ENCODE measurements at regions not wholly inside any gene's neighbourhood (a gene's known extent, or its start where the extent isn't known, plus 50 kb on each side); places are given as distances from the start of the nearest gene placed in this dataset.
"Not testable (repeated sequence)": the region's sequence is repeated elsewhere in the genome, so short reads cannot be mapped to it uniquely, and the experiment has no call there.

GRCh38 chr15:85264614-85265190, 115.7 kb upstream of the AKAP13 start:
- H3K4me1 ChIP-seq (ENCODE audit: control insufficient read depth in 5 of 5, insufficient read depth in 5 of 5, low read length in 5 of 5); H3K27me3 ChIP-seq (ENCODE audit: control insufficient read depth in 5 of 5, insufficient read depth in 4 of 5, low read length in 5 of 5); H3K9me3 ChIP-seq (ENCODE audit: control insufficient read depth in 5 of 5, low read length in 5 of 5); H3K27ac ChIP-seq (ENCODE audit: low read depth, low read length); H3K4me3 ChIP-seq (ENCODE audit: low read depth in 1 of 5, low read length in 5 of 5); H3K36me3 ChIP-seq (ENCODE audit: control insufficient read depth in 5 of 5, insufficient read depth in 5 of 5, low read length in 5 of 5); H3K9ac ChIP-seq (ENCODE audit: low read length in 5 of 5): not testable (repeated sequence)

- not testable (repeated sequence) for H3K27ac ChIP-seq (ENCODE audit: low read depth, low read length); H3K27me3 ChIP-seq (ENCODE audit: control insufficient read depth in 5 of 5, insufficient read depth in 4 of 5, low read length in 5 of 5); H3K4me3 ChIP-seq (ENCODE audit: low read depth in 1 of 5, low read length in 5 of 5); H3K9me3 ChIP-seq (ENCODE audit: control insufficient read depth in 5 of 5, low read length in 5 of 5); H3K9ac ChIP-seq (ENCODE audit: low read length in 5 of 5); H3K36me3 ChIP-seq (ENCODE audit: control insufficient read depth in 5 of 5, insufficient read depth in 5 of 5, low read length in 5 of 5); H3K4me1 ChIP-seq (ENCODE audit: control insufficient read depth in 5 of 5, insufficient read depth in 5 of 5, low read length in 5 of 5)
These were observed 113.1 kb upstream of the AKAP13 start for GRCh38 chr15:85267158-85267857.

GRCh38 chr15:85274315-85275050, 105.9 kb upstream of the AKAP13 start:
- Histone ChIP-seq H3K9ac (ENCODE audit: low read length in 5 of 5) (no peak overlapping the region), H3K27ac (ENCODE audit: low read depth, low read length) (no peak overlapping the region), H3K4me3 (ENCODE audit: low read depth in 1 of 5, low read length in 5 of 5) (no peak overlapping the region), H3K36me3 (ENCODE audit: control insufficient read depth in 5 of 5, insufficient read depth in 5 of 5, low read length in 5 of 5) (no peaks in the 10 kb centered on the region), H3K9me3 (ENCODE audit: control insufficient read depth in 5 of 5, low read length in 5 of 5) (no peaks in the 10 kb centered on the region), H3K4me1 (ENCODE audit: control insufficient read depth in 5 of 5, insufficient read depth in 5 of 5, low read length in 5 of 5) (no peaks in the 10 kb centered on the region), H3K27me3 (ENCODE audit: control insufficient read depth in 5 of 5, insufficient read depth in 4 of 5, low read length in 5 of 5) (no peaks in the 10 kb centered on the region)

GRCh38 chr15:85276508-85276907, 103.9 kb upstream of the AKAP13 start:
- no peaks in the 10 kb centered on the region for H3K9me3 ChIP-seq (ENCODE audit: control insufficient read depth in 5 of 5, low read length in 5 of 5)
- H3K27me3 ChIP-seq (ENCODE audit: control insufficient read depth in 5 of 5, insufficient read depth in 4 of 5, low read length in 5 of 5) = no peaks in the 10 kb centered on the region
- H3K9ac ChIP-seq (ENCODE audit: low read length in 5 of 5) = no peak overlapping the region
- H3K4me3 ChIP-seq (ENCODE audit: low read depth in 1 of 5, low read length in 5 of 5) = no peak overlapping the region
- no peaks in the 10 kb centered on the region for H3K4me1 ChIP-seq (ENCODE audit: control insufficient read depth in 5 of 5, insufficient read depth in 5 of 5, low read length in 5 of 5)
- H3K27ac ChIP-seq (ENCODE audit: low read depth, low read length) = no peak overlapping the region
- H3K36me3 ChIP-seq (ENCODE audit: control insufficient read depth in 5 of 5, insufficient read depth in 5 of 5, low read length in 5 of 5) = no peaks in the 10 kb centered on the region

- Histone ChIP-seq H3K4me1 (ENCODE audit: control insufficient read depth in 5 of 5, insufficient read depth in 5 of 5, low read length in 5 of 5) (no peaks in the 10 kb centered on the region), H3K27ac (ENCODE audit: low read depth, low read length) (no peak overlapping the region), H3K9me3 (ENCODE audit: control insufficient read depth in 5 of 5, low read length in 5 of 5) (no peaks in the 10 kb centered on the region), H3K36me3 (ENCODE audit: control insufficient read depth in 5 of 5, insufficient read depth in 5 of 5, low read length in 5 of 5) (no peaks in the 10 kb centered on the region), H3K9ac (ENCODE audit: low read length in 5 of 5) (no peak overlapping the region), H3K27me3 (ENCODE audit: control insufficient read depth in 5 of 5, insufficient read depth in 4 of 5, low read length in 5 of 5) (no peaks in the 10 kb centered on the region), H3K4me3 (ENCODE audit: low read depth in 1 of 5, low read length in 5 of 5) (no peak overlapping the region)
These were observed 103.5 kb upstream of the AKAP13 start for GRCh38 chr15:85276921-85277320.

- Histone ChIP-seq H3K9ac (ENCODE audit: low read length in 5 of 5) (no peak overlapping the region), H3K4me1 (ENCODE audit: control insufficient read depth in 5 of 5, insufficient read depth in 5 of 5, low read length in 5 of 5) (no peaks in the 10 kb centered on the region), H3K27ac (ENCODE audit: low read depth, low read length) (no peak overlapping the region), H3K36me3 (ENCODE audit: control insufficient read depth in 5 of 5, insufficient read depth in 5 of 5, low read length in 5 of 5) (no peaks in the 10 kb centered on the region), H3K27me3 (ENCODE audit: control insufficient read depth in 5 of 5, insufficient read depth in 4 of 5, low read length in 5 of 5) (no peaks in the 10 kb centered on the region), H3K4me3 (ENCODE audit: low read depth in 1 of 5, low read length in 5 of 5) (no peak overlapping the region), H3K9me3 (ENCODE audit: control insufficient read depth in 5 of 5, low read length in 5 of 5) (no peaks in the 10 kb centered on the region)
These were observed 102.5 kb upstream of the AKAP13 start for GRCh38 chr15:85277847-85278370.

- Histone ChIP-seq H3K27ac (ENCODE audit: low read depth, low read length) (no peak overlapping the region), H3K9me3 (ENCODE audit: control insufficient read depth in 5 of 5, low read length in 5 of 5) (no peaks in the 10 kb centered on the region), H3K36me3 (ENCODE audit: control insufficient read depth in 5 of 5, insufficient read depth in 5 of 5, low read length in 5 of 5) (no peaks in the 10 kb centered on the region), H3K4me3 (ENCODE audit: low read depth in 1 of 5, low read length in 5 of 5) (no peak overlapping the region), H3K9ac (ENCODE audit: low read length in 5 of 5) (no peak overlapping the region), H3K4me1 (ENCODE audit: control insufficient read depth in 5 of 5, insufficient read depth in 5 of 5, low read length in 5 of 5) (no peaks in the 10 kb centered on the region), H3K27me3 (ENCODE audit: control insufficient read depth in 5 of 5, insufficient read depth in 4 of 5, low read length in 5 of 5) (no peaks in the 10 kb centered on the region)
These were observed 100.2 kb upstream of the AKAP13 start for GRCh38 chr15:85280203-85280602.

GRCh38 chr15:85281293-85281882, 99.0 kb upstream of the AKAP13 start:
- Histone ChIP-seq H3K9ac (ENCODE audit: low read length in 5 of 5) (no peak overlapping the region), H3K9me3 (ENCODE audit: control insufficient read depth in 5 of 5, low read length in 5 of 5) (no peaks in the 10 kb centered on the region), H3K4me1 (ENCODE audit: control insufficient read depth in 5 of 5, insufficient read depth in 5 of 5, low read length in 5 of 5) (no peaks in the 10 kb centered on the region), H3K36me3 (ENCODE audit: control insufficient read depth in 5 of 5, insufficient read depth in 5 of 5, low read length in 5 of 5) (no peaks in the 10 kb centered on the region), H3K27me3 (ENCODE audit: control insufficient read depth in 5 of 5, insufficient read depth in 4 of 5, low read length in 5 of 5) (no peaks in the 10 kb centered on the region), H3K27ac (ENCODE audit: low read depth, low read length) (no peak overlapping the region), H3K4me3 (ENCODE audit: low read depth in 1 of 5, low read length in 5 of 5) (no peak overlapping the region)

GRCh38 chr15:85282504-85283115, 97.8 kb upstream of the AKAP13 start:
- no peaks in the 10 kb centered on the region for H3K36me3 ChIP-seq (ENCODE audit: control insufficient read depth in 5 of 5, insufficient read depth in 5 of 5, low read length in 5 of 5)
- H3K9me3 ChIP-seq (ENCODE audit: control insufficient read depth in 5 of 5, low read length in 5 of 5) = no peaks in the 10 kb centered on the region
- no peak overlapping the region for H3K4me3 ChIP-seq (ENCODE audit: low read depth in 1 of 5, low read length in 5 of 5)
- no peak overlapping the region for H3K9ac ChIP-seq (ENCODE audit: low read length in 5 of 5)
- H3K4me1 ChIP-seq (ENCODE audit: control insufficient read depth in 5 of 5, insufficient read depth in 5 of 5, low read length in 5 of 5) = no peaks in the 10 kb centered on the region
- no peak overlapping the region for H3K27ac ChIP-seq (ENCODE audit: low read depth, low read length)
- no peaks in the 10 kb centered on the region for H3K27me3 ChIP-seq (ENCODE audit: control insufficient read depth in 5 of 5, insufficient read depth in 4 of 5, low read length in 5 of 5)

GRCh38 chr15:85283815-85284214, 96.6 kb upstream of the AKAP13 start:
- H3K4me1 ChIP-seq (ENCODE audit: control insufficient read depth in 5 of 5, insufficient read depth in 5 of 5, low read length in 5 of 5); H3K9me3 ChIP-seq (ENCODE audit: control insufficient read depth in 5 of 5, low read length in 5 of 5); H3K9ac ChIP-seq (ENCODE audit: low read length in 5 of 5); H3K36me3 ChIP-seq (ENCODE audit: control insufficient read depth in 5 of 5, insufficient read depth in 5 of 5, low read length in 5 of 5); H3K27me3 ChIP-seq (ENCODE audit: control insufficient read depth in 5 of 5, insufficient read depth in 4 of 5, low read length in 5 of 5); H3K27ac ChIP-seq (ENCODE audit: low read depth, low read length); H3K4me3 ChIP-seq (ENCODE audit: low read depth in 1 of 5, low read length in 5 of 5): not testable (repeated sequence)

Measured in subcutaneous abdominal adipose tissue (tissue), 5 donors.